ENCODE measurements at regions not wholly inside any gene's neighbourhood (a gene's known extent, or its start where the extent isn't known, plus 50 kb on each side); places are given as distances from the start of the nearest gene placed in this dataset.

- H3K27ac Mint-ChIP-seq, result no peak overlapping the region
- ChIA-PET POLR2A (no interaction called here), CTCF (no interaction called here)
- Histone ChIP-seq H3K27ac (ENCODE audit: low read length) (no peak overlapping the region), H3K36me3 (ENCODE audit: control insufficient read depth in 2 of 2, extremely low read depth in 1 of 2, insufficient read depth in 1 of 2, low read length in 1 of 2) (no peaks in the 10 kb centered on the region), H3K4me3 (ENCODE audit: control insufficient read depth in 1 of 2, extremely low read depth in 1 of 2, low read length in 1 of 2) (no peak overlapping the region), H3K9me3 (no peaks in the 10 kb centered on the region), H3K4me1 (ENCODE audit: control insufficient read depth in 1 of 2, extremely low read depth in 1 of 2, insufficient read depth in 2 of 2, low read length in 2 of 2) (no peaks in the 10 kb centered on the region), H3K27me3 (replicated peaks in 1 of 2; ENCODE audit: control insufficient read depth in 2 of 2, extremely low read depth in 1 of 2, insufficient read depth in 2 of 2, low read length in 1 of 2) (no peaks in the 10 kb centered on the region)
- no peak overlapping the region for H3K4me3 Mint-ChIP-seq
- no peaks in the 10 kb centered on the region for H3K36me3 Mint-ChIP-seq
- whole genome bisulfite sequencing (ENCODE audit: insufficient coverage), result no CpG with 5 or more reads among the region's 1 CpG
- DNase-seq (no peak), ATAC-seq (replicated peaks in 1 of 4) (no peak)
- peaks cover 5 to 6% (median 5%) of the 10 kb centered on the region in 3 donors for H3K9me3 Mint-ChIP-seq
- H3K4me1 Mint-ChIP-seq, result no peaks in the 10 kb centered on the region
- H3K27me3 Mint-ChIP-seq, result no peaks in the 10 kb centered on the region
Measured at GRCh38 chr5:106290841-106291240, 1379.9 kb downstream of the EFNA5 start.

GRCh38 chr5:106288979-106289378, 1381.8 kb downstream of the EFNA5 start:
- no peaks in the 10 kb centered on the region for H3K36me3 Mint-ChIP-seq
- Histone ChIP-seq H3K4me1 (ENCODE audit: control insufficient read depth in 1 of 2, extremely low read depth in 1 of 2, insufficient read depth in 2 of 2, low read length in 2 of 2) (no peaks in the 10 kb centered on the region), H3K27ac (ENCODE audit: low read length) (no peak overlapping the region), H3K36me3 (ENCODE audit: control insufficient read depth in 2 of 2, extremely low read depth in 1 of 2, insufficient read depth in 1 of 2, low read length in 1 of 2) (no peaks in the 10 kb centered on the region), H3K27me3 (replicated peaks in 1 of 2; ENCODE audit: control insufficient read depth in 2 of 2, extremely low read depth in 1 of 2, insufficient read depth in 2 of 2, low read length in 1 of 2) (no peaks in the 10 kb centered on the region), H3K9me3 (no peaks in the 10 kb centered on the region), H3K4me3 (ENCODE audit: control insufficient read depth in 1 of 2, extremely low read depth in 1 of 2, low read length in 1 of 2) (no peak overlapping the region)
- H3K27me3 Mint-ChIP-seq, result no peaks in the 10 kb centered on the region
- CTCF ChIA-PET, result no interaction called here
- H3K27ac Mint-ChIP-seq, result no peak overlapping the region
- DNase-seq (no peak), ATAC-seq (replicated peaks in 1 of 4) (no peak)
- POLR2A ChIA-PET, result no interaction called here
- no CpG with 5 or more reads among the region's 3 CpGs for WGBS (ENCODE audit: insufficient coverage)
- peaks cover 2 to 6% (median 5%) of the 10 kb centered on the region in 3 donors for H3K9me3 Mint-ChIP-seq
- no peak overlapping the region for H3K4me3 Mint-ChIP-seq
- no peaks in the 10 kb centered on the region for H3K4me1 Mint-ChIP-seq

GRCh38 chr5:106277540-106278096, 1393.1 kb downstream of the EFNA5 start:
- Mint-ChIP-seq H3K4me1 (no peaks in the 10 kb centered on the region), H3K27ac (no peak overlapping the region), H3K9me3 (peaks cover 0 to 4% (median under 1%) of the 10 kb centered on the region in 3 donors), H3K36me3 (no peaks in the 10 kb centered on the region), H3K27me3 (no peaks in the 10 kb centered on the region), H3K4me3 (no peak overlapping the region)
- no peak overlapping the region for H3K4me3 ChIP-seq (ENCODE audit: control insufficient read depth in 1 of 2, extremely low read depth in 1 of 2, low read length in 1 of 2)
- H3K36me3 ChIP-seq (ENCODE audit: control insufficient read depth in 2 of 2, extremely low read depth in 1 of 2, insufficient read depth in 1 of 2, low read length in 1 of 2), result no peaks in the 10 kb centered on the region
- no CpG with 5 or more reads among the region's 3 CpGs for WGBS (ENCODE audit: insufficient coverage)
- H3K27ac ChIP-seq (ENCODE audit: low read length), result no peak overlapping the region
- no peaks in the 10 kb centered on the region for H3K27me3 ChIP-seq (replicated peaks in 1 of 2; ENCODE audit: control insufficient read depth in 2 of 2, extremely low read depth in 1 of 2, insufficient read depth in 2 of 2, low read length in 1 of 2)
- H3K9me3 ChIP-seq, result no peaks in the 10 kb centered on the region
- no peaks in the 10 kb centered on the region for H3K4me1 ChIP-seq (ENCODE audit: control insufficient read depth in 1 of 2, extremely low read depth in 1 of 2, insufficient read depth in 2 of 2, low read length in 2 of 2)
- ChIA-PET CTCF (interaction anchor here in 1 of 2 donors (0.7 kb wide), 1 partner anchor 119 kb away, joined by 6 read pairs; no protein-coding TSS in a partner anchor), POLR2A (interaction anchor here in 1 of 2 donors (0.7 kb wide), 1 partner anchor 29 kb away, joined by 4 read pairs; no protein-coding TSS in a partner anchor)
- ATAC-seq (replicated peaks in 1 of 4), result no peak
- no peak for DNase-seq

GRCh38 chr5:106269252-106269843, 1401.4 kb downstream of the EFNA5 start:
- H3K36me3 Mint-ChIP-seq, result no peaks in the 10 kb centered on the region
- H3K4me3 Mint-ChIP-seq, result no peak overlapping the region
- WGBS (ENCODE audit: insufficient coverage), result 0% methylated on average over 1 of the region's 2 CpGs
- no peaks in the 10 kb centered on the region for H3K4me1 Mint-ChIP-seq
- Histone ChIP-seq H3K27me3 (replicated peaks in 1 of 2; ENCODE audit: control insufficient read depth in 2 of 2, extremely low read depth in 1 of 2, insufficient read depth in 2 of 2, low read length in 1 of 2) (no peaks in the 10 kb centered on the region), H3K36me3 (ENCODE audit: control insufficient read depth in 2 of 2, extremely low read depth in 1 of 2, insufficient read depth in 1 of 2, low read length in 1 of 2) (no peaks in the 10 kb centered on the region), H3K9me3 (no peaks in the 10 kb centered on the region), H3K27ac (ENCODE audit: low read length) (no peak overlapping the region), H3K4me3 (ENCODE audit: control insufficient read depth in 1 of 2, extremely low read depth in 1 of 2, low read length in 1 of 2) (no peak overlapping the region), H3K4me1 (ENCODE audit: control insufficient read depth in 1 of 2, extremely low read depth in 1 of 2, insufficient read depth in 2 of 2, low read length in 2 of 2) (no peaks in the 10 kb centered on the region)
- H3K27ac Mint-ChIP-seq, result no peak overlapping the region
- no peaks in the 10 kb centered on the region for H3K27me3 Mint-ChIP-seq
- ATAC-seq (replicated peaks in 1 of 4), result no peak
- DNase-seq, result no peak
- ChIA-PET CTCF (interaction anchor here in 1 of 2 donors (1.1 kb wide), 1 partner anchor 8 kb away, joined by 3 read pairs; no protein-coding TSS in a partner anchor), POLR2A (interaction anchor here in 1 of 2 donors (0.6 kb wide), 1 partner anchor 897 kb away, joined by 6 read pairs; no protein-coding TSS in a partner anchor)
- peaks cover 8 to 22% (median 11%) of the 10 kb centered on the region in 3 donors for H3K9me3 Mint-ChIP-seq

GRCh38 chr5:106267256-106267655, 1403.5 kb downstream of the EFNA5 start:
- Mint-ChIP-seq H3K4me1 (no peaks in the 10 kb centered on the region), H3K4me3 (no peak overlapping the region), H3K27me3 (no peaks in the 10 kb centered on the region), H3K27ac (no peak overlapping the region), H3K36me3 (no peaks in the 10 kb centered on the region), H3K9me3 (peaks cover 7 to 19% (median 8%) of the 10 kb centered on the region in 3 donors)
- H3K27me3 ChIP-seq (replicated peaks in 1 of 2; ENCODE audit: control insufficient read depth in 2 of 2, extremely low read depth in 1 of 2, insufficient read depth in 2 of 2, low read length in 1 of 2), result no peaks in the 10 kb centered on the region
- ATAC-seq (replicated peaks in 1 of 4), result no peak
- H3K36me3 ChIP-seq (ENCODE audit: control insufficient read depth in 2 of 2, extremely low read depth in 1 of 2, insufficient read depth in 1 of 2, low read length in 1 of 2), result no peaks in the 10 kb centered on the region
- H3K4me1 ChIP-seq (ENCODE audit: control insufficient read depth in 1 of 2, extremely low read depth in 1 of 2, insufficient read depth in 2 of 2, low read length in 2 of 2), result no peaks in the 10 kb centered on the region
- ChIA-PET CTCF (no interaction called here), POLR2A (no interaction called here)
- WGBS (ENCODE audit: insufficient coverage), result no CpG with 5 or more reads among the region's 3 CpGs
- no peak for DNase-seq
- H3K27ac ChIP-seq (ENCODE audit: low read length), result no peak overlapping the region
- H3K9me3 ChIP-seq, result no peaks in the 10 kb centered on the region
- H3K4me3 ChIP-seq (ENCODE audit: control insufficient read depth in 1 of 2, extremely low read depth in 1 of 2, low read length in 1 of 2), result no peak overlapping the region

- POLR2A ChIA-PET, result no interaction called here
- no peaks in the 10 kb centered on the region for H3K36me3 ChIP-seq (ENCODE audit: control insufficient read depth in 2 of 2, extremely low read depth in 1 of 2, insufficient read depth in 1 of 2, low read length in 1 of 2)
- no peaks in the 10 kb centered on the region for H3K4me1 Mint-ChIP-seq
Measured at GRCh38 chr5:106262395-106262794, 1408.3 kb downstream of the EFNA5 start.

More at GRCh38 chr5:106262395-106262794, 1408.3 kb downstream of the EFNA5 start:
- no peak overlapping the region for H3K27ac ChIP-seq (ENCODE audit: low read length)
- Mint-ChIP-seq H3K27ac (no peak overlapping the region), H3K36me3 (no peaks in the 10 kb centered on the region), H3K9me3 (peaks cover 0 to 5% (median 2%) of the 10 kb centered on the region in 3 donors), H3K4me3 (no peak overlapping the region), H3K27me3 (no peaks in the 10 kb centered on the region)
- H3K4me1 ChIP-seq (ENCODE audit: control insufficient read depth in 1 of 2, extremely low read depth in 1 of 2, insufficient read depth in 2 of 2, low read length in 2 of 2), result no peaks in the 10 kb centered on the region
- CTCF ChIA-PET, result no interaction called here
- ATAC-seq (replicated peaks in 1 of 4) (no peak), DNase-seq (no peak)
- H3K27me3 ChIP-seq (replicated peaks in 1 of 2; ENCODE audit: control insufficient read depth in 2 of 2, extremely low read depth in 1 of 2, insufficient read depth in 2 of 2, low read length in 1 of 2), result no peaks in the 10 kb centered on the region
- no peak overlapping the region for H3K4me3 ChIP-seq (ENCODE audit: control insufficient read depth in 1 of 2, extremely low read depth in 1 of 2, low read length in 1 of 2)
- no peaks in the 10 kb centered on the region for H3K9me3 ChIP-seq

Data from T-cell (primary cell).